ENCODE measurements at regions not wholly inside any gene's neighbourhood (a gene's known extent, or its start where the extent isn't known, plus 50 kb on each side); places are given as distances from the start of the nearest gene placed in this dataset.
"Not testable (repeated sequence)": the region's sequence is repeated elsewhere in the genome, so short reads cannot be mapped to it uniquely, and the experiment has no call there.

GRCh38 chr14:101082436-101083384 lies 179.2 kb upstream of the RTL1 start:
- Histone ChIP-seq H3K27me3 (ENCODE audit: insufficient read depth, low read length) (peaks cover 12% of the 10 kb centered on the region), H3K4me3 (ENCODE audit: low read length) (no peak overlapping the region), H3K9me3 (ENCODE audit: insufficient read depth, low read depth, low read length) (no peaks in the 10 kb centered on the region), H3K36me3 (ENCODE audit: insufficient read depth, low read length) (no peaks in the 10 kb centered on the region), H3K9ac (ENCODE audit: low read depth, low read length) (no peak overlapping the region), H3K27ac (ENCODE audit: low read depth, low read length) (no peak overlapping the region), H3K4me1 (ENCODE audit: insufficient read depth, low read length) (no peaks in the 10 kb centered on the region)
- WGBS: 94% methylated on average over 10 of the region's 10 CpGs

GRCh38 chr14:101083564-101084435 lies 180.3 kb upstream of the RTL1 start:
- no peaks in the 10 kb centered on the region for H3K4me1 ChIP-seq (ENCODE audit: insufficient read depth, low read length)
- H3K9me3 ChIP-seq (ENCODE audit: insufficient read depth, low read depth, low read length): no peaks in the 10 kb centered on the region
- H3K9ac ChIP-seq (ENCODE audit: low read depth, low read length): no peak overlapping the region
- H3K27ac ChIP-seq (ENCODE audit: low read depth, low read length): no peak overlapping the region
- H3K4me3 ChIP-seq (ENCODE audit: low read length): no peak overlapping the region
- WGBS: 77% methylated on average over 18 of the region's 18 CpGs
- H3K27me3 ChIP-seq (ENCODE audit: insufficient read depth, low read length): 0 out of 2 replicates have a peak, but pooled peaks cover 1% of the 10 kb centered on the region
- H3K36me3 ChIP-seq (ENCODE audit: insufficient read depth, low read length): no peaks in the 10 kb centered on the region

DNA sequence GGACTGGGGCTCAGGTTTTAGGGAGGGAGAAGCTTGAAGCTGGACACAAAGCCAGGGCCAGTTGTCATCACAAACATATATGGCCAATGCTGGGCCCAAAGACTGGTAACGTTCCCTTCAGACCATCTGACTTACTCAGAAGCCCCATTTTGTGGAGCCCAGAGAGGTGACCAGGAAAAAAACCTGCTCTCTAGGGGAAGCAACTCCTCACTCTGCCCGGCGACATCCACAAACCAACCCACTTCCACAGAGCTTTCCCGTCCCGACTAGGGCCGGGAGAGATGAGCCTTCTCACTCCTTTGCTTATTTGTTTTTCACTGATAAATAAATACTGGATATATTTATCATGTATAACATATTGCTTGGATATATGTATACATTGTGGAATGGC lies 180.9 kb upstream of the RTL1 start:
- Histone ChIP-seq H3K4me1 (ENCODE audit: insufficient read depth, low read length) (no peaks in the 10 kb centered on the region), H3K9ac (ENCODE audit: low read depth, low read length) (no peak overlapping the region), H3K9me3 (ENCODE audit: insufficient read depth, low read depth, low read length) (no peaks in the 10 kb centered on the region), H3K36me3 (ENCODE audit: insufficient read depth, low read length) (no peaks in the 10 kb centered on the region), H3K27ac (ENCODE audit: low read depth, low read length) (no peak overlapping the region), H3K27me3 (ENCODE audit: insufficient read depth, low read length) (no peaks in the 10 kb centered on the region), H3K4me3 (ENCODE audit: low read length) (no peak overlapping the region)
- WGBS: 96% methylated on average over 5 of the region's 6 CpGs

GRCh38 chr14:101086926-101087325 lies 183.4 kb upstream of the RTL1 start:
- Histone ChIP-seq H3K27ac (ENCODE audit: low read depth, low read length) (no peak overlapping the region), H3K4me3 (ENCODE audit: low read length) (no peak overlapping the region), H3K4me1 (ENCODE audit: insufficient read depth, low read length) (no peaks in the 10 kb centered on the region), H3K36me3 (ENCODE audit: insufficient read depth, low read length) (no peaks in the 10 kb centered on the region), H3K9ac (ENCODE audit: low read depth, low read length) (no peak overlapping the region), H3K27me3 (ENCODE audit: insufficient read depth, low read length) (no peaks in the 10 kb centered on the region), H3K9me3 (ENCODE audit: insufficient read depth, low read depth, low read length) (no peaks in the 10 kb centered on the region)
- WGBS: 91% methylated on average over 3 of the region's 3 CpGs

DNA sequence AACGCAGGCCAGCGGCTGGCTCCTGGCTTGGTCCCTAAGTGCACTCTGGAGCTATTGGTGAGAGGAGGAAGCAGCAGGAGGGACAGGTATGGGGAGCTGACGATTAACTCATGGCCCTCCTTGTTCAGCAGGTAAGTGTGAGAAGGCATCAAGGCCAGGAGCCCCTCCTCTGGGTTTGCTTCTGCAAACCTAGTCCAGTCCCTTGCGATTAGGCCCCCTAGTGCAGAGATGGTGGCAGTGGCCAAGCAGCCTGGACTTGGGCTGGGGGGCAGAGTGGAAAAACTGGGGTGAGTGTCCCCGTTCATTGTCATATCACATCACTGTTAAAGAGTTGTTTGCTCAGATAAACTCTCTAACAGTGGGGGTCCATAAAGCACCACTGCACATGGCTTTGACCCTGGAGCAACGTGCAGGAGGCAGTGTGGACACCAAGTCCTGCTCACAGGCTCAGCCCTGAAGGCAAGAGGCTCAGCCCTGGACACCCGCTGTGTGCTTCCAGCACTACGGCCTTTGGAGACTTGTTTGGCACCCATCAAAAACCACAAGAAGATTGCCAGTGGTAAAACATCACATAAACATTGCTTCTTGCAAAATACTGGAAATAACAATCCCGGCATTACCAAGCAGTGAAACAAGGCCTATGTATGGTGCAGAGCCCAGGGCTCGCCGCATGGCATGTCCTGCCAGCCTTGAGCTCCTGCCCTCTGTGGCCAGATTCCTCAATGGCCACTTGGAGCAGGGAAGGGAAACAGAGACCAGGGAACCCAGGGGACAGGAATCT lies 184.3 kb upstream of the RTL1 start:
- Histone ChIP-seq H3K4me3 (ENCODE audit: low read length) (no peak overlapping the region), H3K27me3 (ENCODE audit: insufficient read depth, low read length) (no peaks in the 10 kb centered on the region), H3K9ac (ENCODE audit: low read depth, low read length) (no peak overlapping the region), H3K9me3 (ENCODE audit: insufficient read depth, low read depth, low read length) (no peaks in the 10 kb centered on the region), H3K36me3 (ENCODE audit: insufficient read depth, low read length) (no peaks in the 10 kb centered on the region), H3K4me1 (ENCODE audit: insufficient read depth, low read length) (no peaks in the 10 kb centered on the region), H3K27ac (ENCODE audit: low read depth, low read length) (no peak overlapping the region)
- WGBS: 91% methylated on average over 11 of the region's 11 CpGs

DNA sequence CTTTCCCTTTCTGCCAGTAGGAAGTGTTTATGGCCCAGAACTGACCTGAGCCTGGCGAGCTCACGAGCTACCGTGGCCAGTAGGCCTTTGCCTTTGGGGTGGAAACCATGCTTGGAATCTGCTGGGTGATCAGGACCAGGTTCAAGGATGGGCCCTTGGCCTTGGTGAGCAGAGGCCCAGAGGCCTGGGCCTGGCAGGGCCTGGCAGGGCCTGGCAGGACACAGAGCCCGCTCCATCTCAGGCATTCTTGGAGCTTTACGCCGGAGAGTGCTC lies 184.8 kb upstream of the RTL1 start:
- Histone ChIP-seq H3K27me3 (ENCODE audit: insufficient read depth, low read length) (no peaks in the 10 kb centered on the region), H3K27ac (ENCODE audit: low read depth, low read length) (no peak overlapping the region), H3K4me3 (ENCODE audit: low read length) (no peak overlapping the region), H3K9me3 (ENCODE audit: insufficient read depth, low read depth, low read length) (no peaks in the 10 kb centered on the region), H3K9ac (ENCODE audit: low read depth, low read length) (no peak overlapping the region), H3K4me1 (ENCODE audit: insufficient read depth, low read length) (no peaks in the 10 kb centered on the region), H3K36me3 (ENCODE audit: insufficient read depth, low read length) (no peaks in the 10 kb centered on the region)
- 96% methylated on average over 6 of the region's 6 CpGs for WGBS

GRCh38 chr14:101088714-101089113 lies 185.2 kb upstream of the RTL1 start:
- H3K27me3 ChIP-seq (ENCODE audit: insufficient read depth, low read length): no peaks in the 10 kb centered on the region
- 91% methylated on average over 3 of the region's 3 CpGs for WGBS
- no peaks in the 10 kb centered on the region for H3K4me1 ChIP-seq (ENCODE audit: insufficient read depth, low read length)
- H3K36me3 ChIP-seq (ENCODE audit: insufficient read depth, low read length): no peaks in the 10 kb centered on the region
- no peak overlapping the region for H3K9ac ChIP-seq (ENCODE audit: low read depth, low read length)
- H3K27ac ChIP-seq (ENCODE audit: low read depth, low read length): no peak overlapping the region
- no peaks in the 10 kb centered on the region for H3K9me3 ChIP-seq (ENCODE audit: insufficient read depth, low read depth, low read length)
- H3K4me3 ChIP-seq (ENCODE audit: low read length): no peak overlapping the region

DNA sequence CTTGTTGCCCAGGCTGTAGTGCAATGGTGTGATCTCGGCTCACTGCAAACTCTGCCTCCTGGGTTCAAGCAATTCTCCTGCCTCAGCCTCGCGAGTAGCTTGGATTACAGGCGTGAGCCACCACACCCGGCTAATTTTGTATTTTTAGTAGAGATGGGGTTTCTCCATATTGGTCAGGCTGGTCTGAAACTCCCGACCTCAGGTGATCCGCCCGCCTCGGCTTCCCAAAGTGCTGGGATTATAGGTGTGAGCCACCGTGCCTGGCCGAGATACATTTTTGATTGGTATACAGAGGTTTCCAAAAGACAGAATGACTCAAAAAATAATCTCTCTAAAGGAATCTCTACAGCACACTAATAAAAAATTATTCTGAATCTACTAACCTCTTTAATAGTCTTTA lies 187.0 kb upstream of the RTL1 start:
- 91% methylated on average over 11 of the region's 11 CpGs for WGBS
- H3K27ac ChIP-seq (ENCODE audit: low read depth, low read length); H3K9ac ChIP-seq (ENCODE audit: low read depth, low read length); H3K27me3 ChIP-seq (ENCODE audit: insufficient read depth, low read length); H3K4me3 ChIP-seq (ENCODE audit: low read length); H3K4me1 ChIP-seq (ENCODE audit: insufficient read depth, low read length); H3K9me3 ChIP-seq (ENCODE audit: insufficient read depth, low read depth, low read length); H3K36me3 ChIP-seq (ENCODE audit: insufficient read depth, low read length): not testable (repeated sequence)

DNA sequence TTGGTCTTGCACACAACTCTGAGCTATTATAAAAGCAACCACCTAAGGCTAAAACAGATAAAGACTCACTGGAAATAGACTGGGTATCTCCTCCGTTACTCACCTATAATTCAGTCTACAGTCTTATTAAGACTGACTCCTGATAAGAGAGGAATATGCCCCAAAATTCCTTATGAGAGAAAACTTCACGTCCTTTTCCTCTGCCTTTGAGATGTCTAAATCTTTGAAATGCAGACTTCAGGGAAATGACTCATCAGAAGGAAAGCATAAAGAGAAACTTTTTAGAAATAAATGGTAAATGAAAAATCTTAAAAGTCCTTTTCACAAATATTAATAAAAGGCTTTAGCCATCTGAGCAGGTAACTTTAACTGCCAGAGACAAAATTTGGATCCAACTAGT lies 187.5 kb upstream of the RTL1 start:
- H3K4me3 ChIP-seq (ENCODE audit: low read length): no peak overlapping the region
- no peaks in the 10 kb centered on the region for H3K27me3 ChIP-seq (ENCODE audit: insufficient read depth, low read length)
- 78% methylated on average over 2 of the region's 2 CpGs for WGBS
- no peaks in the 10 kb centered on the region for H3K9me3 ChIP-seq (ENCODE audit: insufficient read depth, low read depth, low read length)
- H3K9ac ChIP-seq (ENCODE audit: low read depth, low read length): no peak overlapping the region
- no peaks in the 10 kb centered on the region for H3K4me1 ChIP-seq (ENCODE audit: insufficient read depth, low read length)
- H3K27ac ChIP-seq (ENCODE audit: low read depth, low read length): no peak overlapping the region
- H3K36me3 ChIP-seq (ENCODE audit: insufficient read depth, low read length): no peaks in the 10 kb centered on the region

DNA sequence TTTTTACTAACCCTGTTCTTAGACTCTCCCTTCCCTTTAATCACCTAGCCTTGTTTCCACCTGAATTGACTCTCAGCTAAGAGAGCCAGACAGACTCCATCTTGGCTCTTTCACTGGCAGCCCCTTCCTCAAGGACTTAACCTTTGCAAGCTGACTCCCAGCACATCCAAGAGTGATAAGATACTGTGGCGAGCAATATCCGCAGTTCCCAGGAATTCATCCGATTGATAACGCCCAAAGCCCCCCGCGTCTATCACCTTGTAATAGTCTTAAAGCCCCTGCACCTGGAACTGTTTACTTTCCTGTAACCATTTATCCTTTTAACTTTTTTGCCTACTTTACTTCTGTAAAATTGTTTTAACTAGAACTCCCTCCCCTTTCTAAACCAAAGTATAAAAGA lies 191.4 kb upstream of the RTL1 start:
- H3K9me3 ChIP-seq (ENCODE audit: insufficient read depth, low read depth, low read length); H3K27me3 ChIP-seq (ENCODE audit: insufficient read depth, low read length); H3K27ac ChIP-seq (ENCODE audit: low read depth, low read length); H3K4me1 ChIP-seq (ENCODE audit: insufficient read depth, low read length); H3K36me3 ChIP-seq (ENCODE audit: insufficient read depth, low read length); H3K9ac ChIP-seq (ENCODE audit: low read depth, low read length); H3K4me3 ChIP-seq (ENCODE audit: low read length): not testable (repeated sequence)
- 86% methylated on average over 6 of the region's 6 CpGs for WGBS

DNA sequence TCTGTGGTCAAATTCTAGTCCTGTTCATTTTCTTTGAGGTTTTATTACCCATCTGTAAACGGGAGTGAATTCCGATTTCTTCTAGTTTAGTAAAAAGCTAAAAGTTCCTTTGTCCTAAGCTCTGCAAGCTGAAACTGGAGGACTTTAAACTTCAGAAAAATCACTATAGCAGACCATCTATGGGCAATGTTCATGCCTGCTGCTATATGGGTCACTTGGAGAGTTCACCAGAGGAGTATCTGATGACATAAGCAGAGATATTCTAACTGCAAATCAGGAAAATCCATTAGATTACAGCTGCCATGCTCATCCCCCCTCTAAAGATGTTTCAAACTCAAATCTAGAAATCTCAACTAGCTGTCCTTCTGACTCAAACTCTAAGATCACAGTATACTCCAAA lies 193.0 kb upstream of the RTL1 start:
- 93% methylated on average over 2 of the region's 2 CpGs for WGBS
- H3K27me3 ChIP-seq (ENCODE audit: insufficient read depth, low read length): no peaks in the 10 kb centered on the region
- no peak overlapping the region for H3K9ac ChIP-seq (ENCODE audit: low read depth, low read length)
- H3K4me3 ChIP-seq (ENCODE audit: low read length): no peak overlapping the region
- peak overlapping the region; percentile 60 for H3K27ac ChIP-seq (ENCODE audit: low read depth, low read length)
- H3K9me3 ChIP-seq (ENCODE audit: insufficient read depth, low read depth, low read length): peaks cover 8% of the 10 kb centered on the region; the same call in 1 of the 2 replicates
- H3K36me3 ChIP-seq (ENCODE audit: insufficient read depth, low read length): no peaks in the 10 kb centered on the region
- H3K4me1 ChIP-seq (ENCODE audit: insufficient read depth, low read length): peaks cover 7% of the 10 kb centered on the region; the same call in 1 of the 2 replicates
